Gastrocnemius medialis (tissue), 4 donors: ENCODE measurements at regions not wholly inside any gene's neighbourhood (a gene's known extent, or its start where the extent isn't known, plus 50 kb on each side); places are given as distances from the start of the nearest gene placed in this dataset.

Source experiments
- CTCF ChIP-seq, 5 experiments: fragments of 450-650 bp in 3 of 5; fragments of 200-600 bp in 2 of 5; sonication (generic) in 2 of 5; IDR thresholded peaks in 4 of 5; conservative IDR thresholded peaks in 1 of 5; 1 replicate in 4 of 5; 2 replicates in 1 of 5; pipeline ENCODE4 v1.5.1; 2016 to 2019; ENCODE audit warnings: antibody characterized with exemption in 5 of 5, mild to moderate bottlenecking in 3 of 5, moderate library complexity in 3 of 5
- POLR2A ChIP-seq, 2 donors: fragments of 450-650 bp; IDR thresholded peaks; one replicate each; pipeline ENCODE4 v1.6.1; 2017; ENCODE audit warnings: antibody characterized with exemption in 2 of 2, mild to moderate bottlenecking in 2 of 2, moderate library complexity in 2 of 2

- no peak for TF ChIP-seq POLR2A (IDR thresholded peaks at IDR 0.05)
- no peak for TF ChIP-seq CTCF (IDR thresholded peaks at IDR 0.05 in 4 of 5, conservative IDR thresholded peaks at IDR 0.05 in 1 of 5)
Measured at GRCh38 chr14:85461432-85462133, 68.4 kb upstream of the FLRT2 start.
